Omental fat pad (tissue), 3 donors: ENCODE measurements at regions not wholly inside any gene's neighbourhood (a gene's known extent, or its start where the extent isn't known, plus 50 kb on each side); places are given as distances from the start of the nearest gene placed in this dataset.

ENCODE experiments used
- ATAC-seq: fragments of 150-250 bp; one replicate; pipeline ENCODE4 v1.9.1; 2016; ENCODE audit warnings: mild to moderate bottlenecking, moderate library complexity; ENCODE audit not compliant: low FRiP score
- DNase-seq: peaks from one replicate; pipeline ENCODE4 v3.0.0-alpha.2; 2019; ENCODE audit warnings: low spot score
- CTCF ChIP-seq, 3 donors: fragments of 450-650 bp; IDR thresholded peaks; one replicate each; pipeline ENCODE4 v1.5.1; 2016 to 2017; ENCODE audit warnings: antibody characterized with exemption in 3 of 3, mild to moderate bottlenecking in 3 of 3, moderate library complexity in 2 of 3

- DNase-seq (no peak), ATAC-seq (no peak)
- TF ChIP-seq CTCF (IDR thresholded peaks at IDR 0.05), result no peak
These were observed 128.0 kb downstream of the MXRA5 start for GRCh38 chrX:3218442-3218841.

GRCh38 chrX:3216581-3217180 is 129.8 kb downstream of the MXRA5 start:
- ATAC-seq, result peak; percentile 53
- no peak for DNase-seq
- no peak for TF ChIP-seq CTCF (IDR thresholded peaks at IDR 0.05)

- no peak for DNase-seq
- TF ChIP-seq CTCF (IDR thresholded peaks at IDR 0.05), result no peak
- ATAC-seq, result no peak
These were observed 131.2 kb downstream of the MXRA5 start for GRCh38 chrX:3215249-3215648.

GRCh38 chrX:3206314-3206713 is 140.1 kb downstream of the MXRA5 start:
- ATAC-seq, result no peak
- TF ChIP-seq CTCF (IDR thresholded peaks at IDR 0.05), result no peak

GRCh38 chrX:3204606-3205005 is 141.8 kb downstream of the MXRA5 start:
- ATAC-seq (peak; percentile 59), DNase-seq (no peak)
- no peak for TF ChIP-seq CTCF (IDR thresholded peaks at IDR 0.05)

More at GRCh38 chrX:3206314-3206713, 140.1 kb downstream of the MXRA5 start:
- DNase-seq, result no peak

- no peak for ATAC-seq
- no peak for DNase-seq
- TF ChIP-seq CTCF (IDR thresholded peaks at IDR 0.05), result no peak
These were observed 150.6 kb downstream of the MXRA5 start for GRCh38 chrX:3195845-3196244.

- ATAC-seq, result no peak
- no peak for TF ChIP-seq CTCF (IDR thresholded peaks at IDR 0.05)
These were observed 151.6 kb downstream of the ARSF start for GRCh38 chrX:3192835-3193234.

More at GRCh38 chrX:3192835-3193234, 151.6 kb downstream of the ARSF start:
- DNase-seq, result no peak
